ENCODE measurements at regions not wholly inside any gene's neighbourhood (a gene's known extent, or its start where the extent isn't known, plus 50 kb on each side); places are given as distances from the start of the nearest gene placed in this dataset.

DNA sequence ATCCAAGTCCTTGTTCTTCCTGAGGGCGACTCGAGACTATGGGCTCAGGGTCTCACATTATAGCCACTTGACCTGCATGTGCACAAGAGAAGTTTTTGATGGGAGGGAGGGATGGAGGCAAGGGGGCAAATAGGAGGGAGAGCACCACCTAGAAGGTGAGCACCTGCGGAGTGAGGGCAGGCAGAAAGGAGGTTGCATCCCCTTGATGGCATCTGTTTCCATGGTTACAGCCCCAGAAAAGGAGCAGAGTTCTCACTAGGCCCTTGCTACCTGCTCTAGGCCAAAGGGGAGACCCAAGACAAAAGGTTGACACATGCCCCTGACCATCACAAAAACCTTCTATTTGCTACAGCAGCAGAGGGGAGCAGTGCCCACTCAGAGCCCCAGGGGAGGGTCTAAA is 131.5 kb upstream of the SERTAD2 start:
- TF ChIP-seq, protein P1, sequence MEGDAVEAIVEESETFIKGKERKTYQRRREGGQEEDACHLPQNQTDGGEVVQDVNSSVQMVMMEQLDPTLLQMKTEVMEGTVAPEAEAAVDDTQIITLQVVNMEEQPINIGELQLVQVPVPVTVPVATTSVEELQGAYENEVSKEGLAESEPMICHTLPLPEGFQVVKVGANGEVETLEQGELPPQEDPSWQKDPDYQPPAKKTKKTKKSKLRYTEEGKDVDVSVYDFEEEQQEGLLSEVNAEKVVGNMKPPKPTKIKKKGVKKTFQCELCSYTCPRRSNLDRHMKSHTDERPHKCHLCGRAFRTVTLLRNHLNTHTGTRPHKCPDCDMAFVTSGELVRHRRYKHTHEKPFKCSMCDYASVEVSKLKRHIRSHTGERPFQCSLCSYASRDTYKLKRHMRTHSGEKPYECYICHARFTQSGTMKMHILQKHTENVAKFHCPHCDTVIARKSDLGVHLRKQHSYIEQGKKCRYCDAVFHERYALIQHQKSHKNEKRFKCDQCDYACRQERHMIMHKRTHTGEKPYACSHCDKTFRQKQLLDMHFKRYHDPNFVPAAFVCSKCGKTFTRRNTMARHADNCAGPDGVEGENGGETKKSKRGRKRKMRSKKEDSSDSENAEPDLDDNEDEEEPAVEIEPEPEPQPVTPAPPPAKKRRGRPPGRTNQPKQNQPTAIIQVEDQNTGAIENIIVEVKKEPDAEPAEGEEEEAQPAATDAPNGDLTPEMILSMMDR (tag by site-specific recombination; IDR thresholded peaks at IDR 0.05), result no peak
- TF ChIP-seq, protein P2, sequence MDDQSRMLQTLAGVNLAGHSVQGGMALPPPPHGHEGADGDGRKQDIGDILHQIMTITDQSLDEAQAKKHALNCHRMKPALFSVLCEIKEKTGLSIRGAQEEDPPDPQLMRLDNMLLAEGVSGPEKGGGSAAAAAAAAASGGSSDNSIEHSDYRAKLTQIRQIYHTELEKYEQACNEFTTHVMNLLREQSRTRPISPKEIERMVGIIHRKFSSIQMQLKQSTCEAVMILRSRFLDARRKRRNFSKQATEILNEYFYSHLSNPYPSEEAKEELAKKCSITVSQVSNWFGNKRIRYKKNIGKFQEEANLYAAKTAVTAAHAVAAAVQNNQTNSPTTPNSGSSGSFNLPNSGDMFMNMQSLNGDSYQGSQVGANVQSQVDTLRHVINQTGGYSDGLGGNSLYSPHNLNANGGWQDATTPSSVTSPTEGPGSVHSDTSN (CRISPR knock-in tag; IDR thresholded peaks at IDR 0.05), result no peak
- TF ChIP-seq ZFP41 (tag by site-specific recombination; IDR thresholded peaks at IDR 0.05; ENCODE audit: borderline replicate concordance) (no peak), PRDM1 (tag by site-specific recombination; IDR thresholded peaks at IDR 0.05) (no peak), ZNF629 (tag by site-specific recombination; IDR thresholded peaks at IDR 0.05) (no peak), BCL11A (tag by site-specific recombination; IDR thresholded peaks at IDR 0.05; ENCODE audit: low read depth) (no peak), ZSCAN23 (tag by site-specific recombination; IDR thresholded peaks at IDR 0.05) (no peak), ZBTB20 (tag by site-specific recombination; IDR thresholded peaks at IDR 0.05) (no peak), MEIS1 (CRISPR knock-in tag; IDR thresholded peaks at IDR 0.05; ENCODE audit: borderline replicate concordance) (no peak)
- TF ChIP-seq, protein P3, sequence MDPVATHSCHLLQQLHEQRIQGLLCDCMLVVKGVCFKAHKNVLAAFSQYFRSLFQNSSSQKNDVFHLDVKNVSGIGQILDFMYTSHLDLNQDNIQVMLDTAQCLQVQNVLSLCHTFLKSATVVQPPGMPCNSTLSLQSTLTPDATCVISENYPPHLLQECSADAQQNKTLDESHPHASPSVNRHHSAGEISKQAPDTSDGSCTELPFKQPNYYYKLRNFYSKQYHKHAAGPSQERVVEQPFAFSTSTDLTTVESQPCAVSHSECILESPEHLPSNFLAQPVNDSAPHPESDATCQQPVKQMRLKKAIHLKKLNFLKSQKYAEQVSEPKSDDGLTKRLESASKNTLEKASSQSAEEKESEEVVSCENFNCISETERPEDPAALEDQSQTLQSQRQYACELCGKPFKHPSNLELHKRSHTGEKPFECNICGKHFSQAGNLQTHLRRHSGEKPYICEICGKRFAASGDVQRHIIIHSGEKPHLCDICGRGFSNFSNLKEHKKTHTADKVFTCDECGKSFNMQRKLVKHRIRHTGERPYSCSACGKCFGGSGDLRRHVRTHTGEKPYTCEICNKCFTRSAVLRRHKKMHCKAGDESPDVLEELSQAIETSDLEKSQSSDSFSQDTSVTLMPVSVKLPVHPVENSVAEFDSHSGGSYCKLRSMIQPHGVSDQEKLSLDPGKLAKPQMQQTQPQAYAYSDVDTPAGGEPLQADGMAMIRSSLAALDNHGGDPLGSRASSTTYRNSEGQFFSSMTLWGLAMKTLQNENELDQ (tag by site-specific recombination; IDR thresholded peaks at IDR 0.05; ENCODE audit: low read depth), result no peak
- TF ChIP-seq, protein P4, sequence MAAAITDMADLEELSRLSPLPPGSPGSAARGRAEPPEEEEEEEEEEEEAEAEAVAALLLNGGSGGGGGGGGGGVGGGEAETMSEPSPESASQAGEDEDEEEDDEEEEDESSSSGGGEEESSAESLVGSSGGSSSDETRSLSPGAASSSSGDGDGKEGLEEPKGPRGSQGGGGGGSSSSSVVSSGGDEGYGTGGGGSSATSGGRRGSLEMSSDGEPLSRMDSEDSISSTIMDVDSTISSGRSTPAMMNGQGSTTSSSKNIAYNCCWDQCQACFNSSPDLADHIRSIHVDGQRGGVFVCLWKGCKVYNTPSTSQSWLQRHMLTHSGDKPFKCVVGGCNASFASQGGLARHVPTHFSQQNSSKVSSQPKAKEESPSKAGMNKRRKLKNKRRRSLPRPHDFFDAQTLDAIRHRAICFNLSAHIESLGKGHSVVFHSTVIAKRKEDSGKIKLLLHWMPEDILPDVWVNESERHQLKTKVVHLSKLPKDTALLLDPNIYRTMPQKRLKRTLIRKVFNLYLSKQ (tag by site-specific recombination; IDR thresholded peaks at IDR 0.05; ENCODE audit: borderline replicate concordance), result no peak
- TF ChIP-seq, protein P5, sequence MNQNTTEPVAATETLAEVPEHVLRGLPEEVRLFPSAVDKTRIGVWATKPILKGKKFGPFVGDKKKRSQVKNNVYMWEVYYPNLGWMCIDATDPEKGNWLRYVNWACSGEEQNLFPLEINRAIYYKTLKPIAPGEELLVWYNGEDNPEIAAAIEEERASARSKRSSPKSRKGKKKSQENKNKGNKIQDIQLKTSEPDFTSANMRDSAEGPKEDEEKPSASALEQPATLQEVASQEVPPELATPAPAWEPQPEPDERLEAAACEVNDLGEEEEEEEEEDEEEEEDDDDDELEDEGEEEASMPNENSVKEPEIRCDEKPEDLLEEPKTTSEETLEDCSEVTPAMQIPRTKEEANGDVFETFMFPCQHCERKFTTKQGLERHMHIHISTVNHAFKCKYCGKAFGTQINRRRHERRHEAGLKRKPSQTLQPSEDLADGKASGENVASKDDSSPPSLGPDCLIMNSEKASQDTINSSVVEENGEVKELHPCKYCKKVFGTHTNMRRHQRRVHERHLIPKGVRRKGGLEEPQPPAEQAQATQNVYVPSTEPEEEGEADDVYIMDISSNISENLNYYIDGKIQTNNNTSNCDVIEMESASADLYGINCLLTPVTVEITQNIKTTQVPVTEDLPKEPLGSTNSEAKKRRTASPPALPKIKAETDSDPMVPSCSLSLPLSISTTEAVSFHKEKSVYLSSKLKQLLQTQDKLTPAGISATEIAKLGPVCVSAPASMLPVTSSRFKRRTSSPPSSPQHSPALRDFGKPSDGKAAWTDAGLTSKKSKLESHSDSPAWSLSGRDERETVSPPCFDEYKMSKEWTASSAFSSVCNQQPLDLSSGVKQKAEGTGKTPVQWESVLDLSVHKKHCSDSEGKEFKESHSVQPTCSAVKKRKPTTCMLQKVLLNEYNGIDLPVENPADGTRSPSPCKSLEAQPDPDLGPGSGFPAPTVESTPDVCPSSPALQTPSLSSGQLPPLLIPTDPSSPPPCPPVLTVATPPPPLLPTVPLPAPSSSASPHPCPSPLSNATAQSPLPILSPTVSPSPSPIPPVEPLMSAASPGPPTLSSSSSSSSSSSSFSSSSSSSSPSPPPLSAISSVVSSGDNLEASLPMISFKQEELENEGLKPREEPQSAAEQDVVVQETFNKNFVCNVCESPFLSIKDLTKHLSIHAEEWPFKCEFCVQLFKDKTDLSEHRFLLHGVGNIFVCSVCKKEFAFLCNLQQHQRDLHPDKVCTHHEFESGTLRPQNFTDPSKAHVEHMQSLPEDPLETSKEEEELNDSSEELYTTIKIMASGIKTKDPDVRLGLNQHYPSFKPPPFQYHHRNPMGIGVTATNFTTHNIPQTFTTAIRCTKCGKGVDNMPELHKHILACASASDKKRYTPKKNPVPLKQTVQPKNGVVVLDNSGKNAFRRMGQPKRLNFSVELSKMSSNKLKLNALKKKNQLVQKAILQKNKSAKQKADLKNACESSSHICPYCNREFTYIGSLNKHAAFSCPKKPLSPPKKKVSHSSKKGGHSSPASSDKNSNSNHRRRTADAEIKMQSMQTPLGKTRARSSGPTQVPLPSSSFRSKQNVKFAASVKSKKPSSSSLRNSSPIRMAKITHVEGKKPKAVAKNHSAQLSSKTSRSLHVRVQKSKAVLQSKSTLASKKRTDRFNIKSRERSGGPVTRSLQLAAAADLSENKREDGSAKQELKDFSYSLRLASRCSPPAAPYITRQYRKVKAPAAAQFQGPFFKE (tag by site-specific recombination; IDR thresholded peaks at IDR 0.05; ENCODE audit: borderline replicate concordance), result no peak
- TF ChIP-seq, protein P6, sequence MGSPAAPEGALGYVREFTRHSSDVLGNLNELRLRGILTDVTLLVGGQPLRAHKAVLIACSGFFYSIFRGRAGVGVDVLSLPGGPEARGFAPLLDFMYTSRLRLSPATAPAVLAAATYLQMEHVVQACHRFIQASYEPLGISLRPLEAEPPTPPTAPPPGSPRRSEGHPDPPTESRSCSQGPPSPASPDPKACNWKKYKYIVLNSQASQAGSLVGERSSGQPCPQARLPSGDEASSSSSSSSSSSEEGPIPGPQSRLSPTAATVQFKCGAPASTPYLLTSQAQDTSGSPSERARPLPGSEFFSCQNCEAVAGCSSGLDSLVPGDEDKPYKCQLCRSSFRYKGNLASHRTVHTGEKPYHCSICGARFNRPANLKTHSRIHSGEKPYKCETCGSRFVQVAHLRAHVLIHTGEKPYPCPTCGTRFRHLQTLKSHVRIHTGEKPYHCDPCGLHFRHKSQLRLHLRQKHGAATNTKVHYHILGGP (tag by site-specific recombination; IDR thresholded peaks at IDR 0.05), result no peak

All from HEK293 (cell line).